Parathyroid adenoma (tissue), 2 donors: ENCODE measurements at regions not wholly inside any gene's neighbourhood (a gene's known extent, or its start where the extent isn't known, plus 50 kb on each side); places are given as distances from the start of the nearest gene placed in this dataset.

Experiments used
- H2AFZ ChIP-seq: fragments of 300-600 bp; sonication (generic); one replicate; pipeline ENCODE4 v1.7.0; 2017; ENCODE audit warnings: antibody characterized with exemption, mild to moderate bottlenecking
- H3K27ac ChIP-seq: fragments of 300-600 bp; sonication (generic); one replicate; pipeline ENCODE4 v1.7.0; 2017
- H3K27me3 ChIP-seq: fragments of 300-600 bp; sonication (generic); one replicate; pipeline ENCODE4 v1.7.0; 2017; ENCODE audit warnings: low read length; ENCODE audit not compliant: control insufficient read depth, insufficient read depth
- H3K36me3 ChIP-seq: fragments of 300-600 bp; sonication (generic); one replicate; pipeline ENCODE4 v1.7.0; 2017; ENCODE audit warnings: low read length; ENCODE audit not compliant: control insufficient read depth, insufficient read depth
- H3K4me1 ChIP-seq: fragments of 300-600 bp; sonication (generic); one replicate; pipeline ENCODE4 v1.7.0; 2017; ENCODE audit warnings: control low read depth
- H3K4me2 ChIP-seq: fragments of 300-600 bp; sonication (generic); one replicate; pipeline ENCODE4 v1.7.0; 2017; ENCODE audit warnings: low read length
- H3K4me3 ChIP-seq: fragments of 300-600 bp; sonication (generic); one replicate; pipeline ENCODE4 v1.7.0; 2017; ENCODE audit warnings: low read depth, low read length
- H3K79me2 ChIP-seq: fragments of 300-600 bp; sonication (generic); one replicate; pipeline ENCODE4 v1.7.0; 2017; ENCODE audit warnings: control low read depth
- H3K9ac ChIP-seq: fragments of 300-600 bp; sonication (generic); one replicate; pipeline ENCODE4 v1.7.0; 2017; ENCODE audit warnings: mild to moderate bottlenecking
- H3K9me3 ChIP-seq: fragments of 300-600 bp; sonication (generic); one replicate; pipeline ENCODE4 v1.7.0; 2017; ENCODE audit warnings: low read length; ENCODE audit not compliant: control insufficient read depth
- CTCF ChIP-seq: fragments of 300-600 bp; sonication (generic); IDR thresholded peaks from one replicate; pipeline ENCODE4 v1.7.0; 2017; ENCODE audit warnings: antibody characterized with exemption, mild to moderate bottlenecking
- donor health status: primary hyperparathyroidism.

GRCh38 chr15:31892513-31892912, 137.8 kb upstream of the CHRNA7 start:
- H3K4me2 ChIP-seq = no peak overlapping the region
- H3K4me3 ChIP-seq = no peak overlapping the region
- no peaks in the 10 kb centered on the region for H3K27me3 ChIP-seq

DNA sequence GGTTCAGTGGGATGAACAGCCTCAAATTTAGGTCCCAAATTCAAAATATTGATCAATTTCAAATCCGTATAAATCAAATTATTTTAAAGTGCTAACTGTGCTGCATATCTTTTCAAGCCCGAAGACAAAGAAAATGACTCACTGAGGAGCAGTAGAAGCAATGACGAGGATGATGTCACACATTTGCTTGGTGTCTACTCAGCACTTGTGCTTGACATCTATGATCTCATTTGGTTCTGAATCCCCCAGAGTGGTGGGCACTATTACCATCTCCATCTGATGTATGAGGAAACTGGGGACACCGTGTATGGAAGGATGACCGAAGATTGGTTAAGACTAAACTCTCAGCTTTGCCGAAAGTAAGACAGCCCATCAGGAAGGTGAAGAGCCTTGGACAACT, 136.5 kb upstream of the CHRNA7 start:
- H3K36me3 ChIP-seq = no peaks in the 10 kb centered on the region
- H3K27ac ChIP-seq = no peak overlapping the region
- TF ChIP-seq CTCF = no peak
- H3K4me2 ChIP-seq = no peak overlapping the region
- no peaks in the 10 kb centered on the region for H3K4me1 ChIP-seq
- H3K79me2 ChIP-seq = no peaks in the 10 kb centered on the region
- no peak overlapping the region for H2AFZ ChIP-seq
- H3K4me3 ChIP-seq = no peak overlapping the region
- no peak overlapping the region for H3K9ac ChIP-seq
- H3K27me3 ChIP-seq = no peaks in the 10 kb centered on the region
- no peaks in the 10 kb centered on the region for H3K9me3 ChIP-seq

More at GRCh38 chr15:31892513-31892912, 137.8 kb upstream of the CHRNA7 start:
- no peaks in the 10 kb centered on the region for H3K9me3 ChIP-seq
- no peak overlapping the region for H2AFZ ChIP-seq
- no peaks in the 10 kb centered on the region for H3K4me1 ChIP-seq
- TF ChIP-seq CTCF = no peak
- no peak overlapping the region for H3K9ac ChIP-seq
- H3K79me2 ChIP-seq = no peaks in the 10 kb centered on the region
- H3K27ac ChIP-seq = no peak overlapping the region
- H3K36me3 ChIP-seq = no peaks in the 10 kb centered on the region

GRCh38 chr15:31897746-31898145, 132.6 kb upstream of the CHRNA7 start:
- H3K9me3 ChIP-seq = no peaks in the 10 kb centered on the region
- H3K4me1 ChIP-seq = no peaks in the 10 kb centered on the region
- no peaks in the 10 kb centered on the region for H3K36me3 ChIP-seq
- no peak for TF ChIP-seq CTCF
- no peak overlapping the region for H3K9ac ChIP-seq
- no peak overlapping the region for H2AFZ ChIP-seq
- no peak overlapping the region for H3K27ac ChIP-seq
- no peaks in the 10 kb centered on the region for H3K27me3 ChIP-seq
- H3K79me2 ChIP-seq = no peaks in the 10 kb centered on the region
- H3K4me3 ChIP-seq = no peak overlapping the region
- no peak overlapping the region for H3K4me2 ChIP-seq

DNA sequence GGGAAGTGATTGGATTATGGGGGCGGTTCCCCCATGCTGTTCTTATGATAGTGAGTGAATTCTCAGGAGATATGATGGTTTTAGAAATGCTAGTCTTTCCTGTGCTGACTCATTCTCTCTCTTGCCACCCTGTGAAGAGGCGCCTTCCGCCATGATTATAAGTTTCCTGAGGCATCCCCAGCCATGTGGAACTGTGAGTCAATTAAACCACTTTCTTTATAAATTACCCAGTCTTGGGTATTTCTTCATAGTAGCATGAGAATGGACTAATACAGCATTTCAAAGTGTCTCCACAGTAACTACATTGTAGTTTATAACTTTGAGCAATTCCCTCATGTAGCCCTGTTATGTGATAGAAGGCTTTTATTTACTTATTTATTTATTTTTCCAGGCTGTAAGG, 128.8 kb upstream of the CHRNA7 start:
- Histone ChIP-seq H3K4me3 (no peak overlapping the region), H2AFZ (no peak overlapping the region), H3K79me2 (no peaks in the 10 kb centered on the region), H3K9me3 (no peaks in the 10 kb centered on the region), H3K36me3 (no peaks in the 10 kb centered on the region), H3K4me1 (peaks cover 2% of the 10 kb centered on the region), H3K9ac (no peak overlapping the region), H3K4me2 (no peak overlapping the region), H3K27ac (no peak overlapping the region), H3K27me3 (no peaks in the 10 kb centered on the region)
- no peak for TF ChIP-seq CTCF

GRCh38 chr15:31905054-31905453, 125.3 kb upstream of the CHRNA7 start:
- H3K27me3 ChIP-seq = no peaks in the 10 kb centered on the region
- no peaks in the 10 kb centered on the region for H3K9me3 ChIP-seq
- H3K4me1 ChIP-seq = peaks cover 2% of the 10 kb centered on the region
- peak overlapping the region; percentile 50 for H2AFZ ChIP-seq
- no peak overlapping the region for H3K27ac ChIP-seq
- no peaks in the 10 kb centered on the region for H3K79me2 ChIP-seq
- no peaks in the 10 kb centered on the region for H3K36me3 ChIP-seq
- no peak overlapping the region for H3K9ac ChIP-seq
- no peak for TF ChIP-seq CTCF
- no peak overlapping the region for H3K4me3 ChIP-seq
- no peak overlapping the region for H3K4me2 ChIP-seq
